Breast epithelium (tissue), 3 donors: ENCODE measurements at regions not wholly inside any gene's neighbourhood (a gene's known extent, or its start where the extent isn't known, plus 50 kb on each side); places are given as distances from the start of the nearest gene placed in this dataset.

Experiments used
- CTCF ChIP-seq, 3 donors: fragments of 450-650 bp; IDR thresholded peaks; one replicate each; pipeline ENCODE4 v1.5.1; 2016 to 2017; ENCODE audit warnings: antibody characterized with exemption in 3 of 3, mild to moderate bottlenecking in 3 of 3, moderate library complexity in 3 of 3
- POLR2AphosphoS5 ChIP-seq, 3 donors: sonication (generic); formaldehyde crosslinking; IDR thresholded peaks; one replicate each; pipeline ENCODE4 v1.6.1; 2017; ENCODE audit warnings: antibody characterized with exemption in 3 of 3

GRCh38 chr18:35918564-35918963 is 53.9 kb upstream of the RMP24 start:
- TF ChIP-seq CTCF (IDR thresholded peaks at IDR 0.05) (no peak), POLR2AphosphoS5 (IDR thresholded peaks at IDR 0.05) (no peak)
